Keratinocyte (primary cell): ENCODE measurements at regions not wholly inside any gene's neighbourhood (a gene's known extent, or its start where the extent isn't known, plus 50 kb on each side); places are given as distances from the start of the nearest gene placed in this dataset.

Experiments used
- EZH2 ChIP-seq: IDR thresholded peaks from one replicate; pipeline ENCODE4 v1.6.1; 2012; ENCODE audit warnings: inconsistent platforms, mild to moderate bottlenecking, low read length, moderate library complexity
- TF ChIP-seq, protein P1 (sequence below), 3 experiments: IDR thresholded peaks in 1 of 3; conservative IDR thresholded peaks in 1 of 3; optimal IDR thresholded peaks in 1 of 3; 2 replicates in 2 of 3; 3 replicates in 1 of 3; pipeline versions ENCODE3 to v1.5.1; 2011; ENCODE audit warnings: low read length in 3 of 3, mild to moderate bottlenecking in 3 of 3, moderate library complexity in 2 of 3, control low read depth in 1 of 3, inconsistent platforms in 1 of 3; ENCODE audit not compliant: insufficient read depth in 2 of 3; ENCODE audit errors: extremely low read depth in 1 of 3

DNA sequence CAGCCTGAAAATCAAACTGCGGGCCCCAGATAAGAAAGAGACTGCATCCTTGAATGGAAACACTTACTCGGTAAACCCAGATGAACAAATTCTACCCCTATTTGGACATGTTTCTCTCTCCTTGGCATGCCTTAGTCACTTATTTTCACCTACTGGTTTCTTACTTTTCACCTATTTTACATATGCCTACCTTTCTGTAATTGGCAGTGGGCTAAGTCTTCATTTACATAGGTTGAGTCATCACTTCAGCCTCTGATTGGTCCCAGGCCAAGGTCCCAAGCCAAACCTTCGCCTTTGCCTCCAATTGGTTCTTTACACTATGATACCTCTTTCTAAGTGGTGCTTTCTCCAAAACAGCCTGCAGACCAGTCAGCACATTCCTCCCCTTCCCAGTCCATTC lies 111.3 kb downstream of the DYRK2 start:
- TF ChIP-seq, protein P1, sequence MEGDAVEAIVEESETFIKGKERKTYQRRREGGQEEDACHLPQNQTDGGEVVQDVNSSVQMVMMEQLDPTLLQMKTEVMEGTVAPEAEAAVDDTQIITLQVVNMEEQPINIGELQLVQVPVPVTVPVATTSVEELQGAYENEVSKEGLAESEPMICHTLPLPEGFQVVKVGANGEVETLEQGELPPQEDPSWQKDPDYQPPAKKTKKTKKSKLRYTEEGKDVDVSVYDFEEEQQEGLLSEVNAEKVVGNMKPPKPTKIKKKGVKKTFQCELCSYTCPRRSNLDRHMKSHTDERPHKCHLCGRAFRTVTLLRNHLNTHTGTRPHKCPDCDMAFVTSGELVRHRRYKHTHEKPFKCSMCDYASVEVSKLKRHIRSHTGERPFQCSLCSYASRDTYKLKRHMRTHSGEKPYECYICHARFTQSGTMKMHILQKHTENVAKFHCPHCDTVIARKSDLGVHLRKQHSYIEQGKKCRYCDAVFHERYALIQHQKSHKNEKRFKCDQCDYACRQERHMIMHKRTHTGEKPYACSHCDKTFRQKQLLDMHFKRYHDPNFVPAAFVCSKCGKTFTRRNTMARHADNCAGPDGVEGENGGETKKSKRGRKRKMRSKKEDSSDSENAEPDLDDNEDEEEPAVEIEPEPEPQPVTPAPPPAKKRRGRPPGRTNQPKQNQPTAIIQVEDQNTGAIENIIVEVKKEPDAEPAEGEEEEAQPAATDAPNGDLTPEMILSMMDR (optimal IDR thresholded peaks at IDR 0.05 in 1 of 3, IDR thresholded peaks at IDR 0.05 in 1 of 3, conservative IDR thresholded peaks at IDR 0.05 in 1 of 3; ENCODE audit: extremely low read depth in 1 of 3, insufficient read depth in 2 of 3, low read length in 3 of 3), result no peak
- TF ChIP-seq EZH2, result no peak
